ENCODE measurements at regions not wholly inside any gene's neighbourhood (a gene's known extent, or its start where the extent isn't known, plus 50 kb on each side); places are given as distances from the start of the nearest gene placed in this dataset.

DNA sequence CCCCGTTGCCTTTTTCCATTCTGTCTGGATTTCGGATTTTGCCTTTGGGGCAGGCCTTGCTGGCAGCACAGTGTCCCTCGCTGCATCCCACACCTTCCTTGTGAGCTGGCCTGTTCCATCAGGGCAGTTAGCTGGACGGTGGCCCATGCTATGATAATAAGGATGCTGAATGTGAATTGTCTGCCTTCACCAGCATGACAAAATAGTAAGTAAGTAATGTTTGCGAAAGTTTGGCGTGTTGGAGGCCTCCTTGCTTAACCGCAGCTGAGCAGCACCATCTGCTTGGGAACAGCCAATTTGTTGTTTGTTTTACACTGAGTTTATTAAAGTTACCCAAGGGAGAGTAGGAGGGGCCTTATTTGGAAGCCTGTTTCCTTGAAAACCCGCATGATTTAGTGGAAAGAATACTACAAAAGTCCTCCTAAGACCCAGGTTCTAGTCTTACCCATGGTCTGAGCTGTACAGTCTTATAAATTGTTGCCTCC, 469.7 kb upstream of the FANCL start:
- Histone ChIP-seq H3K36me3 (ENCODE audit: insufficient read depth, low read length) (no peaks in the 10 kb centered on the region), H3K9me2 (ENCODE audit: insufficient read depth, low read length) (no peaks in the 10 kb centered on the region), H2AFZ (ENCODE audit: low read depth, low read length) (no peak overlapping the region), H3K9me3 (ENCODE audit: low read length) (no peaks in the 10 kb centered on the region), H3K4me3 (ENCODE audit: low read length) (no peak overlapping the region), H4K20me1 (ENCODE audit: insufficient read depth) (no peaks in the 10 kb centered on the region), H3K27ac (ENCODE audit: low read length) (no peak overlapping the region), H3K4me2 (ENCODE audit: low read length) (no peak overlapping the region), H3K79me2 (replicated peaks; ENCODE audit: insufficient read depth, low read length) (no peaks in the 10 kb centered on the region), H3K27me3 (ENCODE audit: insufficient read depth, low read depth, low read length) (no peaks in the 10 kb centered on the region), H3K9ac (ENCODE audit: low read length) (no peak overlapping the region), H3F3A (ENCODE audit: insufficient read depth, low read length, poor library complexity, severe bottlenecking) (no peaks in the 10 kb centered on the region)
- TF ChIP-seq MXI1 (conservative IDR thresholded peaks at IDR 0.05; ENCODE audit: poor library complexity, severe bottlenecking) (no peak), RAD21 (conservative IDR thresholded peaks at IDR 0.05) (no peak), CTCF (IDR thresholded peaks at IDR 0.05; ENCODE audit: poor library complexity, severe bottlenecking) (no peak)
- TF ChIP-seq, protein P1, sequence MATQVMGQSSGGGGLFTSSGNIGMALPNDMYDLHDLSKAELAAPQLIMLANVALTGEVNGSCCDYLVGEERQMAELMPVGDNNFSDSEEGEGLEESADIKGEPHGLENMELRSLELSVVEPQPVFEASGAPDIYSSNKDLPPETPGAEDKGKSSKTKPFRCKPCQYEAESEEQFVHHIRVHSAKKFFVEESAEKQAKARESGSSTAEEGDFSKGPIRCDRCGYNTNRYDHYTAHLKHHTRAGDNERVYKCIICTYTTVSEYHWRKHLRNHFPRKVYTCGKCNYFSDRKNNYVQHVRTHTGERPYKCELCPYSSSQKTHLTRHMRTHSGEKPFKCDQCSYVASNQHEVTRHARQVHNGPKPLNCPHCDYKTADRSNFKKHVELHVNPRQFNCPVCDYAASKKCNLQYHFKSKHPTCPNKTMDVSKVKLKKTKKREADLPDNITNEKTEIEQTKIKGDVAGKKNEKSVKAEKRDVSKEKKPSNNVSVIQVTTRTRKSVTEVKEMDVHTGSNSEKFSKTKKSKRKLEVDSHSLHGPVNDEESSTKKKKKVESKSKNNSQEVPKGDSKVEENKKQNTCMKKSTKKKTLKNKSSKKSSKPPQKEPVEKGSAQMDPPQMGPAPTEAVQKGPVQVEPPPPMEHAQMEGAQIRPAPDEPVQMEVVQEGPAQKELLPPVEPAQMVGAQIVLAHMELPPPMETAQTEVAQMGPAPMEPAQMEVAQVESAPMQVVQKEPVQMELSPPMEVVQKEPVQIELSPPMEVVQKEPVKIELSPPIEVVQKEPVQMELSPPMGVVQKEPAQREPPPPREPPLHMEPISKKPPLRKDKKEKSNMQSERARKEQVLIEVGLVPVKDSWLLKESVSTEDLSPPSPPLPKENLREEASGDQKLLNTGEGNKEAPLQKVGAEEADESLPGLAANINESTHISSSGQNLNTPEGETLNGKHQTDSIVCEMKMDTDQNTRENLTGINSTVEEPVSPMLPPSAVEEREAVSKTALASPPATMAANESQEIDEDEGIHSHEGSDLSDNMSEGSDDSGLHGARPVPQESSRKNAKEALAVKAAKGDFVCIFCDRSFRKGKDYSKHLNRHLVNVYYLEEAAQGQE (IDR thresholded peaks at IDR 0.05; ENCODE audit: borderline replicate concordance), result no peak

GRCh38 chr2:58709687-58710354, 468.7 kb upstream of the FANCL start:
- Histone ChIP-seq H3K9me3 (ENCODE audit: low read length) (no peaks in the 10 kb centered on the region), H4K20me1 (ENCODE audit: insufficient read depth) (no peaks in the 10 kb centered on the region), H3K79me2 (replicated peaks; ENCODE audit: insufficient read depth, low read length) (no peaks in the 10 kb centered on the region), H3K9ac (ENCODE audit: low read length) (no peak overlapping the region), H3K4me2 (ENCODE audit: low read length) (no peak overlapping the region), H3K36me3 (ENCODE audit: insufficient read depth, low read length) (no peaks in the 10 kb centered on the region), H2AFZ (ENCODE audit: low read depth, low read length) (no peak overlapping the region), H3K27me3 (ENCODE audit: insufficient read depth, low read depth, low read length) (no peaks in the 10 kb centered on the region), H3F3A (ENCODE audit: insufficient read depth, low read length, poor library complexity, severe bottlenecking) (no peaks in the 10 kb centered on the region), H3K9me2 (ENCODE audit: insufficient read depth, low read length) (no peaks in the 10 kb centered on the region), H3K4me3 (ENCODE audit: low read length) (no peak overlapping the region), H3K27ac (ENCODE audit: low read length) (no peak overlapping the region)
- TF ChIP-seq SMC3 (conservative IDR thresholded peaks at IDR 0.05; ENCODE audit: poor library complexity), result no peak
- TF ChIP-seq TAF1 (IDR thresholded peaks at IDR 0.05; ENCODE audit: low read depth), result no peak
- TF ChIP-seq CTCF (IDR thresholded peaks at IDR 0.05; ENCODE audit: poor library complexity, severe bottlenecking), result no peak
- TF ChIP-seq EZH2 (IDR thresholded peaks at IDR 0.05; ENCODE audit: borderline replicate concordance, insufficient read depth, low read length, poor library complexity, severe bottlenecking), result no peak
- no peak for TF ChIP-seq MXI1 (conservative IDR thresholded peaks at IDR 0.05; ENCODE audit: poor library complexity, severe bottlenecking)
- no peak for TF ChIP-seq RAD21 (conservative IDR thresholded peaks at IDR 0.05)
- TF ChIP-seq EP300 (conservative IDR thresholded peaks at IDR 0.05; ENCODE audit: poor library complexity, severe bottlenecking), result no peak
- TF ChIP-seq, protein P1 (IDR thresholded peaks at IDR 0.05; ENCODE audit: borderline replicate concordance), result no peak
- no peak for TF ChIP-seq POLR2AphosphoS5 (IDR thresholded peaks at IDR 0.05)
